ENCODE measurements at regions not wholly inside any gene's neighbourhood (a gene's known extent, or its start where the extent isn't known, plus 50 kb on each side); places are given as distances from the start of the nearest gene placed in this dataset.

DNA sequence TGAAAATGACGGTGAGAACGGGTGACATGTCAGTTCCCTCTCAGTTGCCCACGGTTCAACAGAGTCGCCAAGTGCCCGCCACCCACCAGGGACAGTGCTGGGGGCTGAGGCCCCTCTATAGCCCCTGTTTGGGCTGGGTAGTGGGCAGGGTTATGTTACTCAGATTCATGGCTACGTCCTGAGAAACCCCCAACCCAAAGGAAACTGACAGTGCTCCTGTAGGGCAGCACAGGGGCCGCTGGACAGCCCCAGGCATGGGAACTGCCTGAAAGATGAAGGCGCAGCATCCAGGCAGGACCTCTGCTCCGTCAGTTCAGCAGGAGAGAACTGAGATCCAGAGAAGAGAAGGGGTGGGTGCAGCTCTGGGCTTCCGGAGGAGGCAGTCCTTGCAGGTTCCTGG, 118.9 kb upstream of the PMEPA1 start:
- no peak overlapping the region for H3K27ac ChIP-seq
- H3K4me3 ChIP-seq = no peak overlapping the region
- H3K27me3 ChIP-seq = peaks cover 0 to 8% (median 0%) of the 10 kb centered on the region in 3 donors
- DNase-seq = no peak
- no peaks in the 10 kb centered on the region for H3K9me3 ChIP-seq
- no peaks in the 10 kb centered on the region for H3K4me1 ChIP-seq
- intact Hi-C loops (cut with DNase I; ENCODE audit: low total_unique reads) = no loop called here
- TF ChIP-seq EP300 (IDR thresholded peaks at IDR 0.05) (no peak), POLR2A (IDR thresholded peaks at IDR 0.05) (no peak), POLR2AphosphoS5 (IDR thresholded peaks at IDR 0.05) (no peak)
- TF ChIP-seq, protein P1, sequence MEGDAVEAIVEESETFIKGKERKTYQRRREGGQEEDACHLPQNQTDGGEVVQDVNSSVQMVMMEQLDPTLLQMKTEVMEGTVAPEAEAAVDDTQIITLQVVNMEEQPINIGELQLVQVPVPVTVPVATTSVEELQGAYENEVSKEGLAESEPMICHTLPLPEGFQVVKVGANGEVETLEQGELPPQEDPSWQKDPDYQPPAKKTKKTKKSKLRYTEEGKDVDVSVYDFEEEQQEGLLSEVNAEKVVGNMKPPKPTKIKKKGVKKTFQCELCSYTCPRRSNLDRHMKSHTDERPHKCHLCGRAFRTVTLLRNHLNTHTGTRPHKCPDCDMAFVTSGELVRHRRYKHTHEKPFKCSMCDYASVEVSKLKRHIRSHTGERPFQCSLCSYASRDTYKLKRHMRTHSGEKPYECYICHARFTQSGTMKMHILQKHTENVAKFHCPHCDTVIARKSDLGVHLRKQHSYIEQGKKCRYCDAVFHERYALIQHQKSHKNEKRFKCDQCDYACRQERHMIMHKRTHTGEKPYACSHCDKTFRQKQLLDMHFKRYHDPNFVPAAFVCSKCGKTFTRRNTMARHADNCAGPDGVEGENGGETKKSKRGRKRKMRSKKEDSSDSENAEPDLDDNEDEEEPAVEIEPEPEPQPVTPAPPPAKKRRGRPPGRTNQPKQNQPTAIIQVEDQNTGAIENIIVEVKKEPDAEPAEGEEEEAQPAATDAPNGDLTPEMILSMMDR (IDR thresholded peaks at IDR 0.05) = no peak
- no peaks in the 10 kb centered on the region for H3K36me3 ChIP-seq
- 71 to 92% (median 79%) methylated on average over 8 to 10 of the region's 10 CpGs for WGBS, 5 donors

GRCh38 chr20:57826666-57827287, 117.0 kb upstream of the PMEPA1 start:
- Histone ChIP-seq H3K9me3 (no peaks in the 10 kb centered on the region), H3K4me1 (no peaks in the 10 kb centered on the region), H3K27ac (no peak overlapping the region), H3K4me3 (no peak overlapping the region), H3K36me3 (no peaks in the 10 kb centered on the region), H3K27me3 (peaks cover 0 to 1% (median 0%) of the 10 kb centered on the region in 3 donors)
- intact Hi-C loops (cut with DNase I; ENCODE audit: low total_unique reads) = no loop called here
- no peak for DNase-seq
- 69 to 85% (median 74%) methylated on average over 12 of the region's 12 CpGs for WGBS, 5 donors
- TF ChIP-seq EP300 (IDR thresholded peaks at IDR 0.05) = no peak
- no peak for TF ChIP-seq POLR2AphosphoS5 (IDR thresholded peaks at IDR 0.05)
- TF ChIP-seq, protein P1 (IDR thresholded peaks at IDR 0.05) = no peak
- TF ChIP-seq POLR2A (IDR thresholded peaks at IDR 0.05) = no peak

- Histone ChIP-seq H3K4me3 (no peak overlapping the region), H3K9me3 (no peaks in the 10 kb centered on the region), H3K36me3 (no peaks in the 10 kb centered on the region), H3K4me1 (no peaks in the 10 kb centered on the region), H3K27ac (no peak overlapping the region), H3K27me3 (peaks cover 0 to 20% (median 4%) of the 10 kb centered on the region in 3 donors)
- TF ChIP-seq EP300 (IDR thresholded peaks at IDR 0.05) (no peak), POLR2AphosphoS5 (IDR thresholded peaks at IDR 0.05) (no peak), POLR2A (IDR thresholded peaks at IDR 0.05) (no peak)
- TF ChIP-seq, protein P1 (IDR thresholded peaks at IDR 0.05) = no peak
- 84 to 91% (median 86%) methylated on average over 6 of the region's 6 CpGs for WGBS, 5 donors
- intact Hi-C loops (cut with DNase I; ENCODE audit: low total_unique reads) = no loop called here
- DNase-seq = no peak
Observed at GRCh38 chr20:57824909-57825308, 115.1 kb upstream of the PMEPA1 start.

- peaks cover 0 to 31% (median 9%) of the 10 kb centered on the region in 3 donors for H3K27me3 ChIP-seq
- no peak overlapping the region for H3K27ac ChIP-seq
- H3K4me3 ChIP-seq = no peak overlapping the region
- intact Hi-C loops (cut with DNase I; ENCODE audit: low total_unique reads) = no loop called here
- no peaks in the 10 kb centered on the region for H3K9me3 ChIP-seq
- WGBS, 5 donors = 77 to 89% (median 80%) methylated on average over 4 of the region's 4 CpGs
- no peaks in the 10 kb centered on the region for H3K36me3 ChIP-seq
- H3K4me1 ChIP-seq = no peaks in the 10 kb centered on the region
- no peak for TF ChIP-seq POLR2A (IDR thresholded peaks at IDR 0.05)
- TF ChIP-seq EP300 (IDR thresholded peaks at IDR 0.05) = no peak
- no peak for TF ChIP-seq POLR2AphosphoS5 (IDR thresholded peaks at IDR 0.05)
- TF ChIP-seq, protein P1 (IDR thresholded peaks at IDR 0.05) = no peak
- no peak for DNase-seq
Observed at GRCh38 chr20:57821935-57822334, 112.1 kb upstream of the PMEPA1 start.
